HG03025 (cell line): ENCODE measurements at regions not wholly inside any gene's neighbourhood (a gene's known extent, or its start where the extent isn't known, plus 50 kb on each side); places are given as distances from the start of the nearest gene placed in this dataset.

Experiments
- ATAC-seq: cut with Tn5 transposase; IDR thresholded peaks from one replicate; pipeline ENCODE4 v1.9.1; 2021; ENCODE audit warnings: mild to moderate bottlenecking, moderate library complexity; ENCODE audit not compliant: unreplicated experiment, low FRiP score

- ATAC-seq: no peak
Observed at GRCh38 chr21:25080661-25081060, 526.6 kb downstream of the MRPL39 start.

- no peak for ATAC-seq
Observed at GRCh38 chr21:25080141-25080540, 527.1 kb downstream of the MRPL39 start.

GRCh38 chr21:25079053-25079452, 528.2 kb downstream of the MRPL39 start:
- ATAC-seq: no peak

- peak; percentile 94 for ATAC-seq
Observed at GRCh38 chr21:25062061-25062460, 545.2 kb downstream of the MRPL39 start.

- no peak for ATAC-seq
Observed at GRCh38 chr21:25054689-25055088, 552.6 kb downstream of the MRPL39 start.

- peak; percentile 78 for ATAC-seq
Observed at GRCh38 chr21:25039461-25040380, 567.6 kb downstream of the MRPL39 start.

GRCh38 chr21:25036775-25037174, 570.5 kb downstream of the MRPL39 start:
- peak; percentile 59 for ATAC-seq

- no peak for ATAC-seq
Observed at GRCh38 chr21:25031750-25032149, 575.5 kb downstream of the MRPL39 start.

- peak; percentile 53 for ATAC-seq
Observed at GRCh38 chr21:25029580-25029979, 577.7 kb downstream of the MRPL39 start.

- ATAC-seq: no peak
Observed at GRCh38 chr21:25025596-25025995, 581.7 kb downstream of the MRPL39 start.

- ATAC-seq: no peak
Observed at GRCh38 chr21:25024639-25025038, 582.6 kb downstream of the MRPL39 start.

GRCh38 chr21:25005388-25005787, 601.9 kb downstream of the MRPL39 start:
- no peak for ATAC-seq

- ATAC-seq: no peak
Observed at GRCh38 chr21:25002676-25003075, 604.6 kb downstream of the MRPL39 start.

- ATAC-seq: no peak
Observed at GRCh38 chr21:24995216-24995615, 612.1 kb downstream of the MRPL39 start.

GRCh38 chr21:24994717-24995116, 612.6 kb downstream of the MRPL39 start:
- ATAC-seq: no peak

GRCh38 chr21:24989516-24989915, 617.8 kb downstream of the MRPL39 start:
- no peak for ATAC-seq

- no peak for ATAC-seq
Observed at GRCh38 chr21:24988941-24989340, 618.3 kb downstream of the MRPL39 start.

- peak; percentile 64 for ATAC-seq
Observed at GRCh38 chr21:24976238-24976637, 631.0 kb downstream of the MRPL39 start.

- no peak for ATAC-seq
Observed at GRCh38 chr21:24969068-24969467, 638.2 kb downstream of the MRPL39 start.

GRCh38 chr21:24955275-24955961, 651.9 kb downstream of the MRPL39 start:
- peak; percentile 93 for ATAC-seq

GRCh38 chr21:24948186-24948585, 659.1 kb downstream of the MRPL39 start:
- ATAC-seq: no peak

- no peak for ATAC-seq
Observed at GRCh38 chr21:24945910-24946309, 661.4 kb downstream of the MRPL39 start.
